ENCODE measurements at regions not wholly inside any gene's neighbourhood (a gene's known extent, or its start where the extent isn't known, plus 50 kb on each side); places are given as distances from the start of the nearest gene placed in this dataset.

GRCh38 chr1:221097479-221098281 is 218.4 kb downstream of the HLX start:
- Histone ChIP-seq H3K27me3 (no peaks in the 10 kb centered on the region), H3K27ac (peak overlapping the region; percentile 73 to 80 (median 78)), H3K4me3 (no peak overlapping the region), H3K36me3 (no peaks in the 10 kb centered on the region), H3K9me3 (no peaks in the 10 kb centered on the region), H3K4me1 (peaks cover 6 to 16% (median 14%) of the 10 kb centered on the region in 4 donors)
- no peak for DNase-seq
- peak; percentile 60 to 61 for ATAC-seq (ENCODE audit: low FRiP score in 2 of 2)
- 60 to 72% methylated on average over 6 of the region's 6 CpGs for WGBS, 2 donors
- peak; percentile 25 to 83 (median 66) for TF ChIP-seq EP300 (IDR thresholded peaks at IDR 0.05)
- TF ChIP-seq, protein P1, sequence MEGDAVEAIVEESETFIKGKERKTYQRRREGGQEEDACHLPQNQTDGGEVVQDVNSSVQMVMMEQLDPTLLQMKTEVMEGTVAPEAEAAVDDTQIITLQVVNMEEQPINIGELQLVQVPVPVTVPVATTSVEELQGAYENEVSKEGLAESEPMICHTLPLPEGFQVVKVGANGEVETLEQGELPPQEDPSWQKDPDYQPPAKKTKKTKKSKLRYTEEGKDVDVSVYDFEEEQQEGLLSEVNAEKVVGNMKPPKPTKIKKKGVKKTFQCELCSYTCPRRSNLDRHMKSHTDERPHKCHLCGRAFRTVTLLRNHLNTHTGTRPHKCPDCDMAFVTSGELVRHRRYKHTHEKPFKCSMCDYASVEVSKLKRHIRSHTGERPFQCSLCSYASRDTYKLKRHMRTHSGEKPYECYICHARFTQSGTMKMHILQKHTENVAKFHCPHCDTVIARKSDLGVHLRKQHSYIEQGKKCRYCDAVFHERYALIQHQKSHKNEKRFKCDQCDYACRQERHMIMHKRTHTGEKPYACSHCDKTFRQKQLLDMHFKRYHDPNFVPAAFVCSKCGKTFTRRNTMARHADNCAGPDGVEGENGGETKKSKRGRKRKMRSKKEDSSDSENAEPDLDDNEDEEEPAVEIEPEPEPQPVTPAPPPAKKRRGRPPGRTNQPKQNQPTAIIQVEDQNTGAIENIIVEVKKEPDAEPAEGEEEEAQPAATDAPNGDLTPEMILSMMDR (IDR thresholded peaks at IDR 0.05): peak in 1 of 6 experiments; percentile 6
- TF ChIP-seq POLR2AphosphoS5 (IDR thresholded peaks at IDR 0.05): peak; percentile 79 to 99
- peak in 1 of 4 donors; percentile 54 for TF ChIP-seq POLR2A (IDR thresholded peaks at IDR 0.05)

DNA sequence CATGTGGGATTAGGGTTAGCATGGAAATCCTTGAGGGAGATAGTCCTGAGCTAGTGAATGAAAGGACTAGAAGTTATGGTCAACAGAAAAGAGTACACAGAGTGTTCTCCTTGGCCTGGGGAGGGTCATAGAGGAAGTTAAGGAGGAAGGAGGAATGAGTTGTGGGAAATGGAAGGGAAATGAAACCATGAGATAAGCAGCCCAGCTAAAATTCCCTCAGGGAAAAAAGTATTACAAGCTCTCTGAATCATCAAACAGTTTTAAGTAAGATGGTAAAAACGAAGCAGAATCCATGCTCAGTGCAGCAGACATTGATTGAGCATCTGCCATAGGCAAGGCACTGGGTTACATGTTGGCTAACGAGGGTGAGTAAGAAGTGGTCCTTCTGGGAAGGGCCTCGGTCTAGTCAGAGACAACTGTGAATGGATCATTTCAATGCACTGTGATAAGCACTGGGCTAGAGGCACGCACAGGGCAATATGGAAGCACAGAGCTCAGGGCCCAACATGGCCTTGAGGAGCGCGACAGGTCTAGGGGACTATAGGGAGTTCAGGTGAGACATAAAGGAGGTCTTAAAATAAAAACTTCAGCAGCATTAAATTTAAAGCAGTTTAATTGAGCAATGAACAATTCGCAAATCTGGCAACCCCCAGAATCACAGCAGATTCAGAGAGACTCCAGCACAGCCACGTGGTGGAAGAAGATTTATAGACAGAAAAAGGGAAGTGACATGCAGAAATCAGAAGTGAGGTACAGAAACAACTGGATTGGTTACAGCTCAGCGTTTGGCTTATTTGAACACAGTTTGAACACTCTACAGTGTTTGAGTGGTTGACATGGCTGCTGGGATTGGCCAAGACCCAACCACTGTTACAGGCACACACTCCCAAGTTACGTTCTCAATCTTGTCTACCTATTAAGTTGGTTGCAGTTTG is 219.5 kb downstream of the HLX start:
- no peaks in the 10 kb centered on the region for H3K27me3 ChIP-seq
- no peak overlapping the region for H3K4me3 ChIP-seq
- TF ChIP-seq EP300 (IDR thresholded peaks at IDR 0.05) (no peak), POLR2A (IDR thresholded peaks at IDR 0.05) (no peak), POLR2AphosphoS5 (IDR thresholded peaks at IDR 0.05) (no peak)
- TF ChIP-seq, protein P1 (IDR thresholded peaks at IDR 0.05): no peak
- ATAC-seq (ENCODE audit: low FRiP score in 2 of 2) (peak; percentile 22 to 69), DNase-seq (no peak)
- peaks cover 6 to 16% (median 12%) of the 10 kb centered on the region in 4 donors for H3K4me1 ChIP-seq
- peak overlapping the region; percentile 73 to 80 (median 78) for H3K27ac ChIP-seq
- 66 to 69% methylated on average over 10 of the region's 10 CpGs for WGBS, 2 donors
- H3K9me3 ChIP-seq: no peaks in the 10 kb centered on the region
- H3K36me3 ChIP-seq: no peaks in the 10 kb centered on the region

DNA sequence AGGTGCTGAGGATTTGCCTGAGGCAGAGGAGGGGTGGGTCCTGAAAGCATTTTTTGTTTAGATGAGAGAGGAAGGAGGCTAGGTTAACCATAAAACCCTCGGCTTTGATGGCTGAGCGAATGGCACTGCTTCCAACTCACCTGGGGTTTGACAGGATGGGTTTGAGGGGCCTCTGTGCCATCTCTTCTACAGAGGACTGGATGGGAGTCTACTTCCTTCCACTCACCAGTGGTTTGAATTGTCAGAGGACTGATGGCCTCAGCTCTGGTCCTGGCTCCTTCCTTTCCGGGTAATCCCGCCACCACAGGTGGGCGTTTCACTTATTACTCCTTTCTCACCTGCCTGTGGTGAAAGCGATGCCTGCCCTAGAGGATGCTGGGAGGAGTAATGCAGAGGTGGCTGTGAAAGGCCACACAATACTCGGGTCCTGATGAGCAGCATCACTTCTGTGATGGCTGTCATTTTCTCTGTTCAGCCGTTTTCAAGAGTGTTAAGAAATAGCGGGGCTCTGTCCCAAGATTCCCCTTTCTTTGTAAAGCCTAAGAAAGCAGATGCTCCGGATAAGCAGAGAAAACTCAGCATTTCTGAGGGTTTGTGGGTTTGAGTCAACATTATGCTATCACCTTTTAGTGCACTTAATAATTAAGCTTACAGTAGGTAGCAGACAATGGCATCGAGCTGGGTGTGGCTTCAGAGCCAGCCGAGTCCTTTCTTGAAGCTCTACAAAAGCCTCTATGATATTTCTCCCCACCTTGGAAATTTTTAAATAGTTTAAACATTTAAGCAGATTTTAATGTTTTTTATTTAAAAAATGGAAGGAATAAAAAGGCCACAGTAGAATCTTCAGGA is 220.7 kb downstream of the HLX start:
- no peak overlapping the region for H3K4me3 ChIP-seq
- H3K27me3 ChIP-seq: no peaks in the 10 kb centered on the region
- TF ChIP-seq POLR2AphosphoS5 (IDR thresholded peaks at IDR 0.05): no peak
- TF ChIP-seq, protein P1 (IDR thresholded peaks at IDR 0.05): no peak
- no peak for TF ChIP-seq EP300 (IDR thresholded peaks at IDR 0.05)
- no peak for TF ChIP-seq POLR2A (IDR thresholded peaks at IDR 0.05)
- DNase-seq: no peak
- no peaks in the 10 kb centered on the region for H3K36me3 ChIP-seq
- WGBS, 2 donors: 77 to 90% methylated on average over 12 of the region's 12 CpGs
- H3K27ac ChIP-seq: peak overlapping the region; percentile 33 to 80 (median 56)
- H3K4me1 ChIP-seq: peaks cover 6 to 16% (median 10%) of the 10 kb centered on the region in 4 donors
- no peak for ATAC-seq (ENCODE audit: low FRiP score in 2 of 2)
- H3K9me3 ChIP-seq: no peaks in the 10 kb centered on the region

- Histone ChIP-seq H3K36me3 (no peaks in the 10 kb centered on the region), H3K27ac (peak overlapping the region in 1 of 4 donors; percentile 33), H3K27me3 (no peaks in the 10 kb centered on the region), H3K4me3 (no peak overlapping the region), H3K9me3 (no peaks in the 10 kb centered on the region), H3K4me1 (peaks cover 6 to 16% (median 10%) of the 10 kb centered on the region in 4 donors)
- WGBS, 2 donors: 38 to 45% methylated on average over 3 of the region's 3 CpGs
- ATAC-seq (ENCODE audit: low FRiP score in 2 of 2): peak in 1 of 2 donors; percentile 80
- no peak for DNase-seq
- peak in 2 of 4 donors; percentile 42 to 63 for TF ChIP-seq EP300 (IDR thresholded peaks at IDR 0.05)
- peak in 1 of 2 donors; percentile 66 for TF ChIP-seq POLR2AphosphoS5 (IDR thresholded peaks at IDR 0.05)
- no peak for TF ChIP-seq POLR2A (IDR thresholded peaks at IDR 0.05)
These were observed 221.4 kb downstream of the HLX start for GRCh38 chr1:221100611-221101010.

All from upper lobe of left lung (tissue), 6 donors.